ENCODE measurements at regions not wholly inside any gene's neighbourhood (a gene's known extent, or its start where the extent isn't known, plus 50 kb on each side); places are given as distances from the start of the nearest gene placed in this dataset.

DNA sequence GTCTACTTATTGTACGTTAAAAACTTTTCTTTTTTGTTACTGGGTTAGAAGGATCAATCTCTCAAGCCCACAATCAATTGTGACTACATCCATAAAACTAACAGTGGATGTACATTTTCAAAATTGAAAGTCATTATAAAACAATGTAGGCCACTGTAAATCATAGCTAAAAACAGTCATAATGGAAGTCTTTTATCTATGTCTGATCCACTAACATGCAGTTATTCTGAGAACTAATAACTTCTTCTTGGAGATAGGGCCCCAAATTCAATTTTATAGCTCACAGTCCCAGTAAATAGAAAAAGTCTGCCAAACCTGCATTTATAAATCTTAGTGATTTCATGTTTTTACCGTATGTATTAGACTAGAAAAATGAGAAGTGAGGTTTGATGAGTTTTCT lies 187.3 kb upstream of the MMS22L start:
- no peak for ATAC-seq
- TF ChIP-seq, protein P1, sequence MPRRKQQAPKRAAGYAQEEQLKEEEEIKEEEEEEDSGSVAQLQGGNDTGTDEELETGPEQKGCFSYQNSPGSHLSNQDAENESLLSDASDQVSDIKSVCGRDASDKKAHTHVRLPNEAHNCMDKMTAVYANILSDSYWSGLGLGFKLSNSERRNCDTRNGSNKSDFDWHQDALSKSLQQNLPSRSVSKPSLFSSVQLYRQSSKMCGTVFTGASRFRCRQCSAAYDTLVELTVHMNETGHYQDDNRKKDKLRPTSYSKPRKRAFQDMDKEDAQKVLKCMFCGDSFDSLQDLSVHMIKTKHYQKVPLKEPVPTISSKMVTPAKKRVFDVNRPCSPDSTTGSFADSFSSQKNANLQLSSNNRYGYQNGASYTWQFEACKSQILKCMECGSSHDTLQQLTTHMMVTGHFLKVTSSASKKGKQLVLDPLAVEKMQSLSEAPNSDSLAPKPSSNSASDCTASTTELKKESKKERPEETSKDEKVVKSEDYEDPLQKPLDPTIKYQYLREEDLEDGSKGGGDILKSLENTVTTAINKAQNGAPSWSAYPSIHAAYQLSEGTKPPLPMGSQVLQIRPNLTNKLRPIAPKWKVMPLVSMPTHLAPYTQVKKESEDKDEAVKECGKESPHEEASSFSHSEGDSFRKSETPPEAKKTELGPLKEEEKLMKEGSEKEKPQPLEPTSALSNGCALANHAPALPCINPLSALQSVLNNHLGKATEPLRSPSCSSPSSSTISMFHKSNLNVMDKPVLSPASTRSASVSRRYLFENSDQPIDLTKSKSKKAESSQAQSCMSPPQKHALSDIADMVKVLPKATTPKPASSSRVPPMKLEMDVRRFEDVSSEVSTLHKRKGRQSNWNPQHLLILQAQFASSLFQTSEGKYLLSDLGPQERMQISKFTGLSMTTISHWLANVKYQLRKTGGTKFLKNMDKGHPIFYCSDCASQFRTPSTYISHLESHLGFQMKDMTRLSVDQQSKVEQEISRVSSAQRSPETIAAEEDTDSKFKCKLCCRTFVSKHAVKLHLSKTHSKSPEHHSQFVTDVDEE (CRISPR knock-in tag; IDR thresholded peaks at IDR 0.05) = peak; percentile 61; the same call in 1 of the 2 replicates
- TF ChIP-seq TCF4 (CRISPR knock-in tag; IDR thresholded peaks at IDR 0.05; ENCODE audit: borderline replicate concordance) (peak; percentile 23; the same call in 1 of the 2 replicates), ARNTL (CRISPR knock-in tag; IDR thresholded peaks at IDR 0.05; ENCODE audit: borderline replicate concordance, low read depth) (no peak), ISL1 (CRISPR knock-in tag; IDR thresholded peaks at IDR 0.05) (peak; percentile 94)

GRCh38 chr6:97473979-97474378 lies 191.0 kb upstream of the MMS22L start:
- no peak for ATAC-seq
- no peak for TF ChIP-seq BACH2 (CRISPR knock-in tag; IDR thresholded peaks at IDR 0.05; ENCODE audit: borderline replicate concordance)
- no peak for TF ChIP-seq ZNF70 (CRISPR knock-in tag; IDR thresholded peaks at IDR 0.05)
- TF ChIP-seq CSDC2 (CRISPR knock-in tag; IDR thresholded peaks at IDR 0.05) = no peak
- TF ChIP-seq ESRRG (CRISPR knock-in tag; IDR thresholded peaks at IDR 0.05) = no peak
- no peak for TF ChIP-seq SNAI2 (CRISPR knock-in tag; IDR thresholded peaks at IDR 0.05)
- no peak for TF ChIP-seq CREB5 (CRISPR knock-in tag; IDR thresholded peaks at IDR 0.05; ENCODE audit: low read depth)
- TF ChIP-seq PATZ1 (CRISPR knock-in tag; IDR thresholded peaks at IDR 0.05; ENCODE audit: borderline replicate concordance) = no peak
- TF ChIP-seq ZFP3 (CRISPR knock-in tag; IDR thresholded peaks at IDR 0.05) = no peak
- no peak for TF ChIP-seq ARNTL (CRISPR knock-in tag; IDR thresholded peaks at IDR 0.05; ENCODE audit: borderline replicate concordance, low read depth)
- TF ChIP-seq TCF4 (CRISPR knock-in tag; IDR thresholded peaks at IDR 0.05; ENCODE audit: borderline replicate concordance) = no peak
- TF ChIP-seq PPARA (CRISPR knock-in tag; IDR thresholded peaks at IDR 0.05; ENCODE audit: borderline replicate concordance) = no peak
- no peak for TF ChIP-seq GLIS3 (CRISPR knock-in tag; IDR thresholded peaks at IDR 0.05)
- no peak for TF ChIP-seq ZFP30 (CRISPR knock-in tag; IDR thresholded peaks at IDR 0.05)
- TF ChIP-seq, protein P2, sequence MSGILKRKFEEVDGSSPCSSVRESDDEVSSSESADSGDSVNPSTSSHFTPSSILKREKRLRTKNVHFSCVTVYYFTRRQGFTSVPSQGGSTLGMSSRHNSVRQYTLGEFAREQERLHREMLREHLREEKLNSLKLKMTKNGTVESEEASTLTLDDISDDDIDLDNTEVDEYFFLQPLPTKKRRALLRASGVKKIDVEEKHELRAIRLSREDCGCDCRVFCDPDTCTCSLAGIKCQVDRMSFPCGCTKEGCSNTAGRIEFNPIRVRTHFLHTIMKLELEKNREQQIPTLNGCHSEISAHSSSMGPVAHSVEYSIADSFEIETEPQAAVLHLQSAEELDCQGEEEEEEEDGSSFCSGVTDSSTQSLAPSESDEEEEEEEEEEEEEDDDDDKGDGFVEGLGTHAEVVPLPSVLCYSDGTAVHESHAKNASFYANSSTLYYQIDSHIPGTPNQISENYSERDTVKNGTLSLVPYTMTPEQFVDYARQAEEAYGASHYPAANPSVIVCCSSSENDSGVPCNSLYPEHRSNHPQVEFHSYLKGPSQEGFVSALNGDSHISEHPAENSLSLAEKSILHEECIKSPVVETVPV (CRISPR knock-in tag; IDR thresholded peaks at IDR 0.05) = no peak
- TF ChIP-seq RARB (CRISPR knock-in tag; IDR thresholded peaks at IDR 0.05) = no peak
- TF ChIP-seq, protein P1 (CRISPR knock-in tag; IDR thresholded peaks at IDR 0.05) = no peak
- TF ChIP-seq ISL1 (CRISPR knock-in tag; IDR thresholded peaks at IDR 0.05) = no peak

- TF ChIP-seq CREB5 (CRISPR knock-in tag; IDR thresholded peaks at IDR 0.05; ENCODE audit: low read depth) (no peak), SNAI2 (CRISPR knock-in tag; IDR thresholded peaks at IDR 0.05) (no peak), PATZ1 (CRISPR knock-in tag; IDR thresholded peaks at IDR 0.05; ENCODE audit: borderline replicate concordance) (no peak), ESRRG (CRISPR knock-in tag; IDR thresholded peaks at IDR 0.05) (no peak), TOX (CRISPR knock-in tag; IDR thresholded peaks at IDR 0.05; ENCODE audit: borderline replicate concordance) (no peak), ZFP30 (CRISPR knock-in tag; IDR thresholded peaks at IDR 0.05) (no peak)
- ATAC-seq = peak; percentile 100
These were observed 214.8 kb upstream of the MMS22L start for GRCh38 chr6:97497713-97498331.

Measured in SK-N-SH treated with all-trans-retinoic acid at 6 μM for 48 hours (cell line).